ENCODE measurements at regions not wholly inside any gene's neighbourhood (a gene's known extent, or its start where the extent isn't known, plus 50 kb on each side); places are given as distances from the start of the nearest gene placed in this dataset.

- no peak for TF ChIP-seq CUX1 (IDR thresholded peaks at IDR 0.05; ENCODE audit: insufficient replicate concordance, low read depth, low read length)
These were observed 144.1 kb upstream of the BTG1 start (continued) for GRCh38 chr12:92289629-92290349.

GRCh38 chr12:92288561-92288960 is 142.9 kb upstream of the BTG1 start:
- Histone ChIP-seq H3K4me1 (ENCODE audit: control insufficient read depth, insufficient read depth, low read length) (no peaks in the 10 kb centered on the region), H3K9ac (ENCODE audit: control insufficient read depth, insufficient read depth, low read length) (no peak overlapping the region), H3K79me2 (ENCODE audit: control insufficient read depth, insufficient read depth, low read length) (no peaks in the 10 kb centered on the region), H3K27me3 (replicated peaks in 1 of 2; ENCODE audit: control insufficient read depth in 2 of 2, insufficient read depth in 2 of 2, low read length in 1 of 2) (no peaks in the 10 kb centered on the region), H2AFZ (ENCODE audit: control insufficient read depth, low read depth, low read length) (no peak overlapping the region), H4K20me1 (ENCODE audit: control insufficient read depth, insufficient read depth) (no peaks in the 10 kb centered on the region), H3K27ac (ENCODE audit: control insufficient read depth, insufficient read depth) (no peak overlapping the region), H3K9me3 (replicated peaks; ENCODE audit: control insufficient read depth, insufficient read depth, low read length) (no peaks in the 10 kb centered on the region), H3K4me2 (ENCODE audit: control insufficient read depth, insufficient read depth) (no peak overlapping the region), H3K36me3 (ENCODE audit: control insufficient read depth in 2 of 2, insufficient read depth in 2 of 2, low read length in 1 of 2) (no peaks in the 10 kb centered on the region), H3K4me3 (no peak overlapping the region)
- BruUV-seq (replicated peaks), result no TSS peak
- POLR2A ChIA-PET, result no interaction called here
- FAIRE-seq (no peak), ATAC-seq (no peak), DNase-seq (ENCODE audit: low read depth, low spot score) (no peak)
- intact Hi-C loops (cut with micrococcal nuclease; ENCODE audit: unreplicated experiment), result no loop called here
- in situ Hi-C loops (cut with MboI), result no loop called here
- CTCF ChIA-PET, result no interaction called here
- RAD21 ChIA-PET (ENCODE audit: unreplicated experiment), result interaction anchor here (0.5 kb wide), 1 partner anchor 178 kb away, joined by 3 read pairs; no protein-coding TSS in a partner anchor
- WGBS (ENCODE audit: insufficient coverage, insufficient replicate concordance, low lambda C conversion rate, missing lambda C conversion rate), result 99% methylated on average over 8 of the region's 8 CpGs
- SMC1A ChIA-PET (ENCODE audit: uncharacterized antibody, unreplicated experiment), result interaction anchor here (0.9 to 1.0 kb wide), 3 partner anchors 75 to 142 kb away, joined by 3 to 4 read pairs (median 3); no protein-coding TSS in a partner anchor
- TF ChIP-seq RAD51 (IDR thresholded peaks at IDR 0.05) (no peak), NFYB (IDR thresholded peaks at IDR 0.05; ENCODE audit: insufficient read depth, low read depth, low read length) (no peak), WRNIP1 (IDR thresholded peaks at IDR 0.05; ENCODE audit: borderline replicate concordance, low read depth, low read length) (no peak), HDAC6 (IDR thresholded peaks at IDR 0.05; ENCODE audit: unreplicated experiment) (no peak), NR2F1 (conservative IDR thresholded peaks at IDR 0.05) (no peak), YBX1 (IDR thresholded peaks at IDR 0.05) (no peak), FOS (IDR thresholded peaks at IDR 0.05; ENCODE audit: borderline replicate concordance, extremely low read depth, insufficient read length) (no peak), POLR2AphosphoS5 (IDR thresholded peaks at IDR 0.05; ENCODE audit: low read length) (no peak), NKRF (conservative IDR thresholded peaks at IDR 0.05) (no peak)
- TF ChIP-seq, protein P1, sequence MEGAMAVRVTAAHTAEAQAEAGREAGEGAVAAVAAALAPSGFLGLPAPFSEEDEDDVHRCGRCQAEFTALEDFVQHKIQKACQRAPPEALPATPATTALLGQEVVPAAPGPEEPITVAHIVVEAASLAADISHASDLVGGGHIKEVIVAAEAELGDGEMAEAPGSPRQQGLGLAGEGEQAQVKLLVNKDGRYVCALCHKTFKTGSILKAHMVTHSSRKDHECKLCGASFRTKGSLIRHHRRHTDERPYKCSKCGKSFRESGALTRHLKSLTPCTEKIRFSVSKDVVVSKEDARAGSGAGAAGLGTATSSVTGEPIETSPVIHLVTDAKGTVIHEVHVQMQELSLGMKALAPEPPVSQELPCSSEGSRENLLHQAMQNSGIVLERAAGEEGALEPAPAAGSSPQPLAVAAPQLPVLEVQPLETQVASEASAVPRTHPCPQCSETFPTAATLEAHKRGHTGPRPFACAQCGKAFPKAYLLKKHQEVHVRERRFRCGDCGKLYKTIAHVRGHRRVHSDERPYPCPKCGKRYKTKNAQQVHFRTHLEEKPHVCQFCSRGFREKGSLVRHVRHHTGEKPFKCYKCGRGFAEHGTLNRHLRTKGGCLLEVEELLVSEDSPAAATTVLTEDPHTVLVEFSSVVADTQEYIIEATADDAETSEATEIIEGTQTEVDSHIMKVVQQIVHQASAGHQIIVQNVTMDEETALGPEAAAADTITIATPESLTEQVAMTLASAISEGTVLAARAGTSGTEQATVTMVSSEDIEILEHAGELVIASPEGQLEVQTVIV (IDR thresholded peaks at IDR 0.05; ENCODE audit: borderline replicate concordance, partially characterized antibody), result no peak
- TF ChIP-seq, protein P2, sequence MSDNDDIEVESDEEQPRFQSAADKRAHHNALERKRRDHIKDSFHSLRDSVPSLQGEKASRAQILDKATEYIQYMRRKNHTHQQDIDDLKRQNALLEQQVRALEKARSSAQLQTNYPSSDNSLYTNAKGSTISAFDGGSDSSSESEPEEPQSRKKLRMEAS (IDR thresholded peaks at IDR 0.05; ENCODE audit: low read depth, low read length), result no peak

Data from GM12878 (cell line).